Tibial nerve (tissue), 4 donors: ENCODE measurements at regions not wholly inside any gene's neighbourhood (a gene's known extent, or its start where the extent isn't known, plus 50 kb on each side); places are given as distances from the start of the nearest gene placed in this dataset.

Experiments used
- DNase-seq, 2 donors: peaks; one replicate each; pipeline ENCODE4 v3.0.0-alpha.2; 2019; ENCODE audit warnings: low spot score in 2 of 2
- H3K27ac ChIP-seq, 4 donors: fragments of 200-600 bp; sonication (generic) in 3 of 4; one replicate each; pipeline ENCODE4 v1.5.1; 2017 to 2019; ENCODE audit warnings: mild to moderate bottlenecking in 1 of 4
- H3K27me3 ChIP-seq, 2 donors: fragments of 200-600 bp; sonication (generic) in 1 of 2; one replicate each; pipeline versions ENCODE4 v1.5.1 to v1.6.0; 2017 to 2019
- H3K36me3 ChIP-seq, 3 donors: fragments of 200-600 bp; sonication (generic); one replicate each; pipeline ENCODE4 v1.5.1; 2018 to 2019
- H3K4me1 ChIP-seq, 4 donors: fragments of 200-600 bp; sonication (generic) in 3 of 4; one replicate each; pipeline ENCODE4 v1.5.1; 2017 to 2019
- H3K4me3 ChIP-seq, 4 donors: fragments of 200-600 bp; sonication (generic) in 3 of 4; one replicate each; pipeline ENCODE4 v1.5.1; 2017 to 2019; ENCODE audit warnings: mild to moderate bottlenecking in 1 of 4, moderate library complexity in 1 of 4
- H3K9me3 ChIP-seq, 4 donors: fragments of 200-600 bp; sonication (generic) in 3 of 4; one replicate each; pipeline ENCODE4 v1.5.1; 2017 to 2019
- EP300 ChIP-seq, 2 donors: sonication (generic); formaldehyde crosslinking; IDR thresholded peaks; one replicate each; pipeline ENCODE4 v1.6.1; 2017; ENCODE audit warnings: antibody characterized with exemption in 2 of 2, mild to moderate bottlenecking in 1 of 2
- POLR2A ChIP-seq, 2 donors: fragments of 450-650 bp; IDR thresholded peaks; one replicate each; pipeline ENCODE4 v1.6.1; 2017; ENCODE audit warnings: antibody characterized with exemption in 2 of 2, mild to moderate bottlenecking in 2 of 2, moderate library complexity in 2 of 2
- WGBS, 2 donors: methylation state at CpG; one replicate each; pipeline ENCODE4 v1.1.5; 2018; 5-methylcytosine and 5-hydroxymethylcytosine counted together
- TF ChIP-seq, protein P1 (sequence below), 5 experiments: fragments of 200-600 bp in 3 of 5; fragments of 450-650 bp in 2 of 5; sonication (generic) in 3 of 5; IDR thresholded peaks; one replicate each; pipeline ENCODE4 v1.5.1; 2016 to 2019; ENCODE audit warnings: antibody characterized with exemption in 5 of 5, mild to moderate bottlenecking in 3 of 5, moderate library complexity in 2 of 5

GRCh38 chr13:90108547-90108946 lies 1238.9 kb upstream of the MIR17HG start:
- Histone ChIP-seq H3K4me3 (no peak overlapping the region), H3K9me3 (no peaks in the 10 kb centered on the region), H3K27ac (no peak overlapping the region), H3K4me1 (no peaks in the 10 kb centered on the region), H3K27me3 (no peaks in the 10 kb centered on the region), H3K36me3 (no peaks in the 10 kb centered on the region)
- DNase-seq, result no peak
- 38 to 66% methylated on average over 1 of the region's 1 CpG for WGBS, 2 donors
- TF ChIP-seq, protein P1, sequence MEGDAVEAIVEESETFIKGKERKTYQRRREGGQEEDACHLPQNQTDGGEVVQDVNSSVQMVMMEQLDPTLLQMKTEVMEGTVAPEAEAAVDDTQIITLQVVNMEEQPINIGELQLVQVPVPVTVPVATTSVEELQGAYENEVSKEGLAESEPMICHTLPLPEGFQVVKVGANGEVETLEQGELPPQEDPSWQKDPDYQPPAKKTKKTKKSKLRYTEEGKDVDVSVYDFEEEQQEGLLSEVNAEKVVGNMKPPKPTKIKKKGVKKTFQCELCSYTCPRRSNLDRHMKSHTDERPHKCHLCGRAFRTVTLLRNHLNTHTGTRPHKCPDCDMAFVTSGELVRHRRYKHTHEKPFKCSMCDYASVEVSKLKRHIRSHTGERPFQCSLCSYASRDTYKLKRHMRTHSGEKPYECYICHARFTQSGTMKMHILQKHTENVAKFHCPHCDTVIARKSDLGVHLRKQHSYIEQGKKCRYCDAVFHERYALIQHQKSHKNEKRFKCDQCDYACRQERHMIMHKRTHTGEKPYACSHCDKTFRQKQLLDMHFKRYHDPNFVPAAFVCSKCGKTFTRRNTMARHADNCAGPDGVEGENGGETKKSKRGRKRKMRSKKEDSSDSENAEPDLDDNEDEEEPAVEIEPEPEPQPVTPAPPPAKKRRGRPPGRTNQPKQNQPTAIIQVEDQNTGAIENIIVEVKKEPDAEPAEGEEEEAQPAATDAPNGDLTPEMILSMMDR (IDR thresholded peaks at IDR 0.05), result no peak
- no peak for TF ChIP-seq EP300 (IDR thresholded peaks at IDR 0.05)

DNA sequence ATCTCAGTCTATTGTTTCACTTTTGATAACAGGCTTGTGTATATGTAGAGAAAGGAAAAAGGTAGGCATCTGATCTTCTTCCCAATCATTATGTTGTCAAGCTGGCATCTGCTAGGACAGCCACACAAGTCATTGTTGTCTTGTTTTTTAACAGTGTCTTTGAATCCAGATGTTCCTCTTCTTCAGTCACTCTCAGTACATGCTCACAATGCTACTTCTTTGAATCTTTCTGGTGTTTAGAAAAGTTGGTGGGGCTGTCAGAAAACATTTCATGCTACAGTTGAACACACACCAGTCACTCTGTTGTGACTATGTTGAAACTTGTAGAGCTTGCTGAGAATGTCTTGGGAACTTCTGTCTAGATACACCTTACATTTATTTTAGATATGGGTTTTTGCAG lies 1231.4 kb upstream of the MIR17HG start:
- no peak for DNase-seq
- no peaks in the 10 kb centered on the region for H3K36me3 ChIP-seq
- no peak overlapping the region for H3K4me3 ChIP-seq
- H3K27ac ChIP-seq, result no peak overlapping the region
- no peaks in the 10 kb centered on the region for H3K4me1 ChIP-seq
- no peaks in the 10 kb centered on the region for H3K9me3 ChIP-seq
- TF ChIP-seq EP300 (IDR thresholded peaks at IDR 0.05) (no peak), POLR2A (IDR thresholded peaks at IDR 0.05) (no peak)
- TF ChIP-seq, protein P1 (IDR thresholded peaks at IDR 0.05), result no peak
- H3K27me3 ChIP-seq, result no peaks in the 10 kb centered on the region

- TF ChIP-seq, protein P1 (IDR thresholded peaks at IDR 0.05), result no peak
- TF ChIP-seq POLR2A (IDR thresholded peaks at IDR 0.05) (no peak), EP300 (IDR thresholded peaks at IDR 0.05) (no peak)
Measured at GRCh38 chr13:90118467-90119071, 1228.9 kb upstream of the MIR17HG start.

GRCh38 chr13:90120026-90120425 lies 1227.5 kb upstream of the MIR17HG start:
- TF ChIP-seq POLR2A (IDR thresholded peaks at IDR 0.05) (no peak), EP300 (IDR thresholded peaks at IDR 0.05) (no peak)
- TF ChIP-seq, protein P1 (IDR thresholded peaks at IDR 0.05), result no peak
- no peaks in the 10 kb centered on the region for H3K9me3 ChIP-seq
- no peaks in the 10 kb centered on the region for H3K4me1 ChIP-seq
- 61 to 70% methylated on average over 1 of the region's 1 CpG for WGBS, 2 donors
- no peaks in the 10 kb centered on the region for H3K36me3 ChIP-seq
- no peak overlapping the region for H3K27ac ChIP-seq
- H3K4me3 ChIP-seq, result no peak overlapping the region
- H3K27me3 ChIP-seq, result no peaks in the 10 kb centered on the region
- no peak for DNase-seq

More at GRCh38 chr13:90118467-90119071, 1228.9 kb upstream of the MIR17HG start:
- Histone ChIP-seq H3K36me3 (no peaks in the 10 kb centered on the region), H3K27me3 (no peaks in the 10 kb centered on the region), H3K27ac (no peak overlapping the region), H3K4me1 (no peaks in the 10 kb centered on the region), H3K4me3 (no peak overlapping the region), H3K9me3 (no peaks in the 10 kb centered on the region)
- no peak for DNase-seq
- 82 to 88% methylated on average over 6 of the region's 6 CpGs for WGBS, 2 donors

GRCh38 chr13:90121784-90122183 lies 1225.7 kb upstream of the MIR17HG start:
- no peaks in the 10 kb centered on the region for H3K27me3 ChIP-seq
- no peaks in the 10 kb centered on the region for H3K4me1 ChIP-seq
- TF ChIP-seq, protein P1 (IDR thresholded peaks at IDR 0.05), result no peak
- TF ChIP-seq EP300 (IDR thresholded peaks at IDR 0.05), result no peak
- DNase-seq, result no peak
- no peak overlapping the region for H3K27ac ChIP-seq
- no peaks in the 10 kb centered on the region for H3K9me3 ChIP-seq
- 65 to 77% methylated on average over 1 of the region's 1 CpG for WGBS, 2 donors
- H3K36me3 ChIP-seq, result no peaks in the 10 kb centered on the region
- H3K4me3 ChIP-seq, result no peak overlapping the region
